NT2/D1 (cell line): ENCODE measurements at regions not wholly inside any gene's neighbourhood (a gene's known extent, or its start where the extent isn't known, plus 50 kb on each side); places are given as distances from the start of the nearest gene placed in this dataset.

Experiments used
- SUZ12 ChIP-seq: IDR thresholded peaks from 2 replicates; pipeline ENCODE4 v1.6.1; 2011; ENCODE audit not compliant: insufficient read length, insufficient read depth; ENCODE audit errors: extremely low read depth
- YY1 ChIP-seq: IDR thresholded peaks from 2 replicates; pipeline ENCODE4 v1.6.1; 2011; ENCODE audit not compliant: insufficient read length, insufficient read depth
- ZNF274 ChIP-seq: IDR thresholded peaks from 2 replicates; pipeline ENCODE4 v1.6.1; 2011; ENCODE audit warnings: mild to moderate bottlenecking, low read depth, low read length

GRCh38 chr4:117831060-117831683 lies 203.1 kb upstream of the NDST3 start:
- TF ChIP-seq SUZ12 (no peak), ZNF274 (no peak), YY1 (no peak)
